Ramos (cell line): ENCODE measurements at regions not wholly inside any gene's neighbourhood (a gene's known extent, or its start where the extent isn't known, plus 50 kb on each side); places are given as distances from the start of the nearest gene placed in this dataset.

ENCODE experiments used
- in situ Hi-C: fragments of 300-500 bp; cut with MboI; formaldehyde crosslinking; loops from one replicate; pipeline ENCODE4 v1.14.3; 2022; ENCODE audit warnings: low sequenced_read_pairs; ENCODE audit not compliant: unreplicated experiment

DNA sequence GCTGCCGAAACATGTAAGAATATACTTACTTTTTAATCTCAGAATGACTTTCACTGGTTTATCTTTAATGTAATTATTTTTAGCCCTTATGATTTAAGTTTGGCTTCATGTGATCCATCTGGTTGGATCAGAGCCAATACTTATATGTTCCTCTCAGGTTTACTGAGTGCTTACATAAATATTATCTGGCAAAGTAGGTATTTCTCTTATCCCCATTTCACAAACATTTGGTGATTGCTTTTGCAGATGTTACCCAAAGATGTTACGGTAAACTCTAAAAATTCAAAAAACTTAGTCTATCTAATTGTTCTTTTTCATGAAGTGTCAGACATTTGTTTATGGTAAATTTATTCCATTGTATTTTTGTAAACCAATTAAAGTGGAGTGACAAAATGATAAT is 115.0 kb upstream of the TLL1 start:
- in situ Hi-C loops: no loop called here

DNA sequence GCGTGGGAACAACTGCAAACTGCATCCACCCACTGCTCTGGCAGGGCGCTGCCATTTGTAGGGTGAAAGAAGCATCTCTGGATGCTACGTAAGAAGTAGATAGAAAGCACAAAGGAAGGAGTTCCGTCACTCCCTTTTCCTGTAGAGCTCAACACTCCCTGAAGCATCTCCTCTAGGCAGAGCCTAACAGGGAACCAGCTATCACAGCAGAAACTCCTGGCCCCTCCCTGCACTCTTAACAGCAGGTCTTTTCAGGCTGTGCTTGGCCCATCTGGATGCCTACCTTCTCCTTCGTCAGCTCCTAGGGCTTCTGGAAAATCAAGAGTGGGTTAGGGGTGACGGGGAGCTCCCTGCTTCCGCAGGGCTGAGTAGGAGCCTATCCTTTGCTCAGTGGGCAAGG is 112.9 kb upstream of the TLL1 start:
- in situ Hi-C loops: no loop called here

DNA sequence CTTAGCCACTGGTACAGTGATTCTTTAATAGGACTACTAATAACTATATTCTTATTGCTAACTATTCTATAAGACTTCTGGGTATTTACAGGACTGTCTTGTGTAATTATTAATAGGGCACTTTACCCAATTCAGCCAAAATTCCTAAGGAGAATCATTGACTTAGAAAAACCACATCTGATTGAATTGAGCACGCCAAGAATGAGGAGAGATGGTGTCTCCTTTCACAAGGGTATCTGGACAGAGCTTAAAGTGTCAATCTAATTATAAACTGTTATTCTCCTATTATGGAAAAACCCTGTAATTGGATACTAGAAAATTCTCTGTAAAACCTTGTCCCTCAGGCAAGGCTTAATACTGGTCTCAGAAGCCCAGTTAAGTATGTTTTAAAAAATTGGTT is 111.1 kb upstream of the TLL1 start:
- in situ Hi-C loops: no loop called here

- in situ Hi-C loops: no loop called here
Measured at GRCh38 chr4:165763640-165764039, 109.4 kb upstream of the TLL1 start.

GRCh38 chr4:165765053-165765452 is 108.0 kb upstream of the TLL1 start:
- in situ Hi-C loops: no loop called here

DNA sequence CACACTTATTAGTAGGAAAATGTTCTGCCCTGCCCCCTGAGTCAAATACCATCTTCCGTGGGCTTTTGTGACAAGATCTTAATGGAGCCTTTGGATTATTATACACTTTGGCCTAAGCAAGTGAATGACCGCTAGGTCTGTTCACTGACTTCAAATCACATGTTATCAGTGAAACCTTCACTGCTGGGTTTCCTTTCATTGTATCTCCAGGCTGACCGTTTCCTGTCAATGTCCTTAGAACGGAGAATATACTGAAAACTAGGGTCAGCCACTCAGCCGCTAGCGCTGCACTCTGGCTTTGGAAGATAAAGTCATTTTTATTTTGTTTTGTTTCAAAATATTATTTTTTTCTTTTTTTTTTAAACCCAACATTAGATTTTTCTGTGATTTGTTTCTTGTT is 107.0 kb upstream of the TLL1 start:
- in situ Hi-C loops: no loop called here

GRCh38 chr4:165766976-165767375 is 106.1 kb upstream of the TLL1 start:
- in situ Hi-C loops: no loop called here

- in situ Hi-C loops: no loop called here
Measured at GRCh38 chr4:165767671-165768070, 105.4 kb upstream of the TLL1 start.

DNA sequence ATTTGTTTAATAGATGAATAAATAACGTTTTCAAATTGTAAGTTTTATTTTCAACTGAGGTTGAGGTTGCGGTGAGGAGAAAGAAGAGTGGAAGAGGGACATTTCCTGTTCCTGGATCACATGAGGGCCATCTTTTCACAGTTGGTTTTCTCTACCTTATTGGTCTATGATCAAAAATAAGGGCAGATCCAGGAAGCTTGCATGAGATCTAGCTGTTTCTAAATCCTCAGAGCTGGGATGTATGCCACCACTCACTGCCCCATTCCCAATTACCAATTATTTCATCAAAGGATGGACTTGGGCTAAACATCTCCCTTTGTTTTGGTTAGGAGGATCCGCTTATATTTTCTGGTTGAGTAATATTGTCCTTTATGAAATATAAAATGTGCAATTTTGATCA is 104.8 kb upstream of the TLL1 start:
- in situ Hi-C loops: no loop called here

DNA sequence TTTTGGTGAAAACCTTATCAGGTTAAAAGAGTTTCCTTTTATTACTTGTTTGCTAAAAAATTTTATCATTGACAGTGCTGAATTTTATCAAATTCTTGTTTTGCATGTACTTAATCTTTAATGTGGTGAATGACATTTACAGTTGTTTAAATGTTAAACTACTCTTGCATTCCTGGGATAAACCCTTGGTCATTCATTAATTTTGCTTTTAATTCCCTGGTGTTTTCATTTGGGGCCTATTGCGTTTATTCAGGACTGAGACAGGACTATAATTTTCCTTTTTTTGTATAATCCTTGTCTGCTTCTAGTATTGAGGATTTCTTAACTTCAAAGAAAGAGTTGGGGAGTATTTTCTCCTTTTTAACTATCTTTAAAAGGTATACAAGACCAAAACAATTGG is 98.7 kb upstream of the TLL1 start:
- in situ Hi-C loops: no loop called here

GRCh38 chr4:165779950-165780670 is 92.9 kb upstream of the TLL1 start:
- in situ Hi-C loops: no loop called here

DNA sequence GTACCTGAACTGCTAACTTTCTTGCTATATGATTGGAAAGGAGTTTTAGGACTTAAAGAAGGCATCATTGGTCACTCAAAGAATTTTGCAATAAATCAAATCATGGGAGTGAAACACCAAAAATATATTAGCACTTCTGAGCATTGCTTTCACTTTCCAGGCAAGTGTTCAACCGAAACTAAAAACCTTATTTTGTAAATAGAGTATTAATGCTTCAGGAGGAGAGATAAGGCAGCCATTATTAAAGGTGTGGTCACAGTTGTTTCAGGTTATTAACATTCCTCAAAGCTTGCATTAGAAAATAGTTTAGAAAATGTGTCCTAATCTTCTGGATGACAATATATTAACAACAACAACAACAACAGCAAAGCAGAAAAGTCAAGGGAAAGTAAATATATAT is 92.3 kb upstream of the TLL1 start:
- in situ Hi-C loops: no loop called here

DNA sequence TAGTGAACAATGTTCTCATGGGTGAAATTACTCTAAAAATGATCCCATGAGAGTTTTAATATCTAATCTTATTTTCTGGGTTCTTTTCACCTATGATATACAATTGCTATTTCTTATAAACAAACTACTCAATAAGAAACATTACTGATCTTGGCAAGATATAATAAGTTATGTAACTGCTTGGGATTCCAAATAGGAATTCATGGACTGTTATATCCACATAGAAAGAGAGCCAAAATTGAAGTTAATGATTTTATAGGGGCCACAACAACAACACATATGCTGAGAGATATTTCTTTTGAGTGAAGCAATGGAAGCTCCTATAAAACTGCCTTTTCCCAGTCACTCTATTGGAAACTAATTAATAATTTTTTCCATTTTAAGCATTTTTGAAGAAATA is 90.4 kb upstream of the TLL1 start:
- in situ Hi-C loops: no loop called here

DNA sequence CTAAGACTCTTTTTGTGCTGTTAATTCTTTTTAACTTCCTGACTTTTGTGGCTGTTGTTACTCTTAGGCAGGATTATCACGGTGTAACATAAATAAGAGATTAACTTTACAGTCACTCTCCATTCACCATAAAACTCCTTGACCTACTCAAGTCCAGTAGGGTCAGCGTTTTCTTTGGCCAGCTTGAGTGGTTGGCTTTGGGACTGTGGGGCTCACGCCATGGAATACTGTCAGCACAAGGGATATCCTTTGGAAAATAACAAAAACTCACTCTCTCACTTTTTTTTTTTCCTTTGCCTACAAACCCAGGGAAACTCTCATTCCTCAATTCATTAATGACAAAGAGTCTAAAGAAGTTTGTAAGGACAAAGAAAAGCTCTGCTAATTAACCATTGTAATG is 89.4 kb upstream of the TLL1 start:
- in situ Hi-C loops: no loop called here

GRCh38 chr4:165784672-165785071 is 88.4 kb upstream of the TLL1 start:
- in situ Hi-C loops: no loop called here

DNA sequence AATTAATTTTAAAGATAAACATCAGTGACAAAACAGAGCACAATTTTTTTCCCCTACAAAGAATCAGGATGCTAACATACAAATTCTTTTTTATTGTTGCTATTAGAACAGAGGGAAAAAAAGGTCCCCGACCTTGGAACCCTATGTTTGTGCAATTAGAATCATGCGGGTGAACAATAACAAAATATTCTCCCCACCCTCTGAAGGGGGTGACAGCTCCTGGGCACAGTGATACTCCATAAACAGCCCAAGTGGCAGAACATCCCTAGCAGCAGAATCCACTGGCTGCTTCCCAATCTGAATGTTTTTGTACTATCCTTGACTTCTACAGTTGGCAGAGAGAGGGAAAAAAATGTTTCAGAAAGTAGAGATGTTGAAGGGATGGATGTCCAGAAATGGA is 87.7 kb upstream of the TLL1 start:
- in situ Hi-C loops: no loop called here

DNA sequence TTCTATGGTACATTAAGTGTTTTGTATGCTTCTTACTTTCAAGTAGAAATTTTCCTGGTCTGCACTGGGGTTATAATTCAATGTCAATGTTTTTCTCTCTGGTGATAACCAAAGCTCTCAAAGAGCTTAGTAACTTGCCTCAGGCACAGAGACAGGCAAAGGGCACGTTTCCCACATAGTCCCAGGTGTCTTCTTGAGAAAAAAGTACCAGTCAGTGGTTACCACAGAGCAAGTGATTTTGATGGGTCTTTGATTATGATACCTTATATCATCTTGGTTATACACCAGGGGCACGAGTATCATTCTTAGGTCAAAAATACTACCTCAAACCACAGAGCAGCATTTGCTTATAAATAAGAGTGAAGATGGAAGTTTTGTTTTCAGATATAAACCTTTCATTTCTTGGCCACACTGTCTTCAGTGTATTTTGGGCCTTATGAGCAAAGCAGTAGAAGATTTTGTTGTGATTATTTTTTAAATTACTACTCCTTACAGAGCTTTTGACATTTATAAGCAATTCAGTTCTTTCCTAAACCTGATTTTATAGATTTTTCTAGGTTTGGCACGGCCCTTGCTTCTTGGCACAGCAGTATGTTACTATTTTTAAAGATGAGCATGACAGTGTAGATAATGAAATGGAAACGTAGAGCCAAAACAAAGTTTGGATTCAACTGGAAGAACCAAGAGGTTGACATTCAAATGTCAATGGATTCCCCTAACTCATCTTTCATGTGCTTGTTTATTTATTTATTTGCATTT is 85.3 kb upstream of the TLL1 start:
- in situ Hi-C loops: no loop called here

DNA sequence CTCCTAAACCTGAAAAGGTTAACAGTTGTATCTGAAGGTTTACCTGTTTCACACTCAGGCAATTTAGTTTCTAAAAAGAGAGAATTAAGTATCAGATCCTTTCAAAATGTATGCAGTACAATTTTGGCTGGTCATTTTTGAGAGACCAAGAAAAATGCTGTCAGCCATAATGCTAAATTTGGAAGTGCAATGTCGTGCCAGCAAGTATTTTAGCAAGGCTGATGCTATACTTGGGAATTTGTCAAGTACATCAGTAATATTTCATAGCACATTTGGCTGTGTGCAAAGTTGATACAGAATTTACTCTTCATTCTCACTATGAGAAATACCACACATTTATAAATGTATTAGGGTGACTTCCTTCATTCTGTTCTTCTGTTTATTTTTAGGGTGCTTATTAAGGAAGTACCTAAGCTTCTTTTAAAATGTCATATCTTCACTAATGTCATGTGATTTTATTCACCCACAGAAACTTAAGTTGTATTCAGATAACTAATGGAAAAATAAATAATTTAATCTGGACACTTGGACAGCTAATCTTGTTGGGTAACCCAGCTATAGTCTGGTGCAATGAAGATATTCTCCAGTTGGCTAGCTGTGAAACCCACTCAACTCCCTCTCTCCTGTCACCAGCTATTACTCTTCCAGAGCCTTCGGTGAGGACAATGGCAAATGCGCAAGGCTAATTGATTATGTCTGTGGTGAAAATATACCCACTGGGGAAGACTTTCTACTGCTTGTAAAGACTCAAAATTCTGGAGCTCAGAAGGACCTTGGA is 84.2 kb upstream of the TLL1 start:
- in situ Hi-C loops: no loop called here

GRCh38 chr4:165793236-165793635 is 79.8 kb upstream of the TLL1 start:
- in situ Hi-C loops: no loop called here

GRCh38 chr4:165794834-165795233 is 78.2 kb upstream of the TLL1 start:
- in situ Hi-C loops: no loop called here

- in situ Hi-C loops: no loop called here
Measured at GRCh38 chr4:165799384-165799815, 73.6 kb upstream of the TLL1 start.
